Liver (tissue), 8 donors: ENCODE measurements at regions not wholly inside any gene's neighbourhood (a gene's known extent, or its start where the extent isn't known, plus 50 kb on each side); places are given as distances from the start of the nearest gene placed in this dataset.

Experiments used
- DNase-seq: peaks from one replicate; pipeline ENCODE4 v3.0.0-alpha.2; 2017; ENCODE audit warnings: low spot score
- H3K27ac ChIP-seq, 2 donors: one replicate each; pipeline ENCODE4 v1.7.0; 2013; ENCODE audit warnings: inconsistent platforms in 2 of 2, low read length in 2 of 2, control low read depth in 1 of 2, low read depth in 1 of 2, mild to moderate bottlenecking in 1 of 2
- H3K27me3 ChIP-seq, 4 donors: one replicate each; pipeline versions ENCODE4 v1.6.1 to v1.7.0; 2013; ENCODE audit warnings: low read length in 3 of 4, inconsistent platforms in 1 of 4, mild to moderate bottlenecking in 1 of 4, moderate library complexity in 1 of 4; ENCODE audit not compliant: control insufficient read depth in 4 of 4, insufficient read depth in 4 of 4
- H3K36me3 ChIP-seq, 4 donors: one replicate each; pipeline versions ENCODE4 v1.6.1 to v1.7.0; 2013; ENCODE audit warnings: low read length in 3 of 4, mild to moderate bottlenecking in 3 of 4, low read depth in 1 of 4, moderate library complexity in 1 of 4; ENCODE audit not compliant: control insufficient read depth in 4 of 4, insufficient read depth in 3 of 4
- H3K4me1 ChIP-seq, 4 donors: one replicate each; pipeline versions ENCODE4 v1.6.1 to v1.7.0; 2013; ENCODE audit warnings: low read length in 3 of 4, mild to moderate bottlenecking in 3 of 4, moderate library complexity in 1 of 4; ENCODE audit not compliant: control insufficient read depth in 4 of 4, insufficient read depth in 4 of 4
- H3K4me3 ChIP-seq, 3 donors: one replicate each; pipeline versions ENCODE4 v1.6.1 to v1.7.0; 2013; ENCODE audit warnings: low read length in 3 of 3, control low read depth in 1 of 3, low read depth in 1 of 3, mild to moderate bottlenecking in 1 of 3
- H3K9ac ChIP-seq, 2 donors: one replicate each; pipeline ENCODE4 v1.7.0; 2013; ENCODE audit warnings: low read length in 2 of 2, mild to moderate bottlenecking in 2 of 2, moderate library complexity in 2 of 2, control low read depth in 1 of 2, low read depth in 1 of 2
- H3K9me3 ChIP-seq, 4 donors: one replicate each; pipeline versions ENCODE4 v1.6.1 to v1.7.0; 2013; ENCODE audit warnings: low read length in 3 of 4; ENCODE audit not compliant: control insufficient read depth in 4 of 4
- ATF3 ChIP-seq: IDR thresholded peaks from 2 replicates; pipeline ENCODE4 v1.6.1; 2016; ENCODE audit warnings: antibody characterized with exemption
- EGR1 ChIP-seq, 2 donors: IDR thresholded peaks; 2 replicates each; pipeline ENCODE4 v1.6.1; 2016 to 2018; ENCODE audit warnings: antibody characterized with exemption in 2 of 2, low read depth in 2 of 2
- FOXA1 ChIP-seq: IDR thresholded peaks from 2 replicates; pipeline ENCODE4 v1.6.1; 2016; ENCODE audit warnings: antibody characterized with exemption
- FOXA2 ChIP-seq: IDR thresholded peaks from 2 replicates; pipeline ENCODE4 v1.6.1; 2016; ENCODE audit warnings: antibody characterized with exemption
- GABPA ChIP-seq, 2 donors: IDR thresholded peaks in 1 of 2; conservative IDR thresholded peaks in 1 of 2; 2 replicates each; pipeline ENCODE4 v1.6.1; 2016; ENCODE audit warnings: antibody characterized with exemption in 2 of 2, mild to moderate bottlenecking in 1 of 2, moderate library complexity in 1 of 2
- JUND ChIP-seq, 2 donors: IDR thresholded peaks; 2 replicates each; pipeline ENCODE4 v1.6.1; 2016; ENCODE audit warnings: antibody characterized with exemption in 2 of 2
- MAX ChIP-seq: IDR thresholded peaks from 2 replicates; pipeline ENCODE4 v1.6.1; 2016; ENCODE audit warnings: antibody characterized with exemption
- NR2F2 ChIP-seq: IDR thresholded peaks from 2 replicates; pipeline ENCODE4 v1.6.1; 2016; ENCODE audit warnings: antibody characterized with exemption
- RAD21 ChIP-seq, 2 donors: IDR thresholded peaks; 2 replicates each; pipeline ENCODE4 v1.6.1; 2016; ENCODE audit warnings: antibody characterized with exemption in 2 of 2, mild to moderate bottlenecking in 2 of 2
- RXRA ChIP-seq, 2 donors: IDR thresholded peaks; 2 replicates each; pipeline ENCODE4 v1.6.1; 2017 to 2018; ENCODE audit warnings: antibody characterized with exemption in 2 of 2, mild to moderate bottlenecking in 1 of 2
- SP1 ChIP-seq: IDR thresholded peaks from 2 replicates; pipeline ENCODE4 v1.6.1; 2018; ENCODE audit warnings: antibody characterized with exemption, mild to moderate bottlenecking
- TAF1 ChIP-seq: conservative IDR thresholded peaks from 2 replicates; pipeline ENCODE4 v1.6.1; 2016; ENCODE audit warnings: antibody characterized with exemption, mild to moderate bottlenecking
- YY1 ChIP-seq: IDR thresholded peaks from 2 replicates; pipeline ENCODE4 v1.6.1; 2016; ENCODE audit warnings: antibody characterized with exemption, mild to moderate bottlenecking
- ZBTB33 ChIP-seq: IDR thresholded peaks from 2 replicates; pipeline ENCODE4 v1.6.1; 2016; ENCODE audit warnings: antibody characterized with exemption
- WGBS: extraction: QIAGEN DNeasy Blood & Tissue Kit; methylation state at CpG from one replicate; pipeline ENCODE4 v1.1.7; 2013; 5-methylcytosine and 5-hydroxymethylcytosine counted together
- TF ChIP-seq, protein P1 (sequence below): fragments of 150-350 bp; IDR thresholded peaks from 2 replicates; pipeline ENCODE4 v1.5.1; 2017; ENCODE audit warnings: improper control_type of control experiment, low read depth, low read length; ENCODE audit not compliant: missing input control
- TF ChIP-seq, protein P2 (sequence below): IDR thresholded peaks from 2 replicates; pipeline ENCODE4 v1.6.1; 2016; ENCODE audit warnings: antibody characterized with exemption, mild to moderate bottlenecking
- donor health status: healthy.
- donor health status: healthy.
- donor health status: healthy.
- donor health status: healthy.
- donor health status: healthy.

GRCh38 chr6:130307752-130308361, 58.0 kb upstream of the TMEM200A start (continued):
- peak; percentile 17 to 44 for TF ChIP-seq RXRA (IDR thresholded peaks at IDR 0.05)
- TF ChIP-seq SP1: peak; percentile 18
- TF ChIP-seq MAX: no peak

DNA sequence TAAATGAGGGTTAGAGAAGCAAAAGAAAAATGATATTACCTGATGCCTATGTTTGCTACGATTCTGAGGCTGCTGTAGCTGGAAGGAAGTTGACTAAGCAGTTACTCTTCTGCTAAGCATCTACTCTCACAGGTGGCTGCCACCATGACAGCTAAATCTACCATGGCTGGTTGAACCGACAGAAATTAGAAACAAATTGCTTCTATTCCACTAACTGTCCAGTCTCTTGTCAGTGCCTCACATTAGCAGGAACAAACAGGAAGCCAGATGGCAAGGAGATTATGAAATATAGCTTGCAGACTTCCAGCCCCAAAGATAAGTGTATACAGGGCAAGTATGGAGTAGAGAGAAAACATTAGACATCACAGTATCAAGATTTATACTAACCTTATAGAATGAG, 59.4 kb upstream of the TMEM200A start:
- peaks cover 0 to 4% (median 0%) of the 10 kb centered on the region in 4 donors for H3K9me3 ChIP-seq
- no peaks in the 10 kb centered on the region for H3K27me3 ChIP-seq
- 65% methylated on average over 2 of the region's 2 CpGs for WGBS
- no peak for DNase-seq
- H3K9ac ChIP-seq: no peak overlapping the region
- H3K4me1 ChIP-seq: peaks cover 0 to 8% (median 2%) of the 10 kb centered on the region in 4 donors
- no peak overlapping the region for H3K27ac ChIP-seq
- H3K36me3 ChIP-seq: no peaks in the 10 kb centered on the region
- H3K4me3 ChIP-seq: no peak overlapping the region
- TF ChIP-seq JUND (IDR thresholded peaks at IDR 0.05) (no peak), ZBTB33 (no peak), RAD21 (IDR thresholded peaks at IDR 0.05) (no peak), TAF1 (no peak), FOXA1 (no peak), SP1 (no peak), EGR1 (IDR thresholded peaks at IDR 0.05; ENCODE audit: low read depth in 2 of 2) (no peak), NR2F2 (no peak), GABPA (IDR thresholded peaks at IDR 0.05 in 1 of 2, conservative IDR thresholded peaks at IDR 0.05 in 1 of 2) (no peak), RXRA (IDR thresholded peaks at IDR 0.05) (no peak), ATF3 (no peak), YY1 (no peak), FOXA2 (no peak)
- TF ChIP-seq, protein P1, sequence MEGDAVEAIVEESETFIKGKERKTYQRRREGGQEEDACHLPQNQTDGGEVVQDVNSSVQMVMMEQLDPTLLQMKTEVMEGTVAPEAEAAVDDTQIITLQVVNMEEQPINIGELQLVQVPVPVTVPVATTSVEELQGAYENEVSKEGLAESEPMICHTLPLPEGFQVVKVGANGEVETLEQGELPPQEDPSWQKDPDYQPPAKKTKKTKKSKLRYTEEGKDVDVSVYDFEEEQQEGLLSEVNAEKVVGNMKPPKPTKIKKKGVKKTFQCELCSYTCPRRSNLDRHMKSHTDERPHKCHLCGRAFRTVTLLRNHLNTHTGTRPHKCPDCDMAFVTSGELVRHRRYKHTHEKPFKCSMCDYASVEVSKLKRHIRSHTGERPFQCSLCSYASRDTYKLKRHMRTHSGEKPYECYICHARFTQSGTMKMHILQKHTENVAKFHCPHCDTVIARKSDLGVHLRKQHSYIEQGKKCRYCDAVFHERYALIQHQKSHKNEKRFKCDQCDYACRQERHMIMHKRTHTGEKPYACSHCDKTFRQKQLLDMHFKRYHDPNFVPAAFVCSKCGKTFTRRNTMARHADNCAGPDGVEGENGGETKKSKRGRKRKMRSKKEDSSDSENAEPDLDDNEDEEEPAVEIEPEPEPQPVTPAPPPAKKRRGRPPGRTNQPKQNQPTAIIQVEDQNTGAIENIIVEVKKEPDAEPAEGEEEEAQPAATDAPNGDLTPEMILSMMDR: no peak
- TF ChIP-seq, protein P2, sequence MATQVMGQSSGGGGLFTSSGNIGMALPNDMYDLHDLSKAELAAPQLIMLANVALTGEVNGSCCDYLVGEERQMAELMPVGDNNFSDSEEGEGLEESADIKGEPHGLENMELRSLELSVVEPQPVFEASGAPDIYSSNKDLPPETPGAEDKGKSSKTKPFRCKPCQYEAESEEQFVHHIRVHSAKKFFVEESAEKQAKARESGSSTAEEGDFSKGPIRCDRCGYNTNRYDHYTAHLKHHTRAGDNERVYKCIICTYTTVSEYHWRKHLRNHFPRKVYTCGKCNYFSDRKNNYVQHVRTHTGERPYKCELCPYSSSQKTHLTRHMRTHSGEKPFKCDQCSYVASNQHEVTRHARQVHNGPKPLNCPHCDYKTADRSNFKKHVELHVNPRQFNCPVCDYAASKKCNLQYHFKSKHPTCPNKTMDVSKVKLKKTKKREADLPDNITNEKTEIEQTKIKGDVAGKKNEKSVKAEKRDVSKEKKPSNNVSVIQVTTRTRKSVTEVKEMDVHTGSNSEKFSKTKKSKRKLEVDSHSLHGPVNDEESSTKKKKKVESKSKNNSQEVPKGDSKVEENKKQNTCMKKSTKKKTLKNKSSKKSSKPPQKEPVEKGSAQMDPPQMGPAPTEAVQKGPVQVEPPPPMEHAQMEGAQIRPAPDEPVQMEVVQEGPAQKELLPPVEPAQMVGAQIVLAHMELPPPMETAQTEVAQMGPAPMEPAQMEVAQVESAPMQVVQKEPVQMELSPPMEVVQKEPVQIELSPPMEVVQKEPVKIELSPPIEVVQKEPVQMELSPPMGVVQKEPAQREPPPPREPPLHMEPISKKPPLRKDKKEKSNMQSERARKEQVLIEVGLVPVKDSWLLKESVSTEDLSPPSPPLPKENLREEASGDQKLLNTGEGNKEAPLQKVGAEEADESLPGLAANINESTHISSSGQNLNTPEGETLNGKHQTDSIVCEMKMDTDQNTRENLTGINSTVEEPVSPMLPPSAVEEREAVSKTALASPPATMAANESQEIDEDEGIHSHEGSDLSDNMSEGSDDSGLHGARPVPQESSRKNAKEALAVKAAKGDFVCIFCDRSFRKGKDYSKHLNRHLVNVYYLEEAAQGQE: no peak
